ENCODE measurements at regions not wholly inside any gene's neighbourhood (a gene's known extent, or its start where the extent isn't known, plus 50 kb on each side); places are given as distances from the start of the nearest gene placed in this dataset.

- BruUV-seq (replicated peaks) = no TSS peak
- ATAC-seq = no peak
- POLR2A ChIA-PET = no interaction called here
Observed at GRCh38 chr14:87840906-87841305, 152.1 kb downstream of the GALC start.

DNA sequence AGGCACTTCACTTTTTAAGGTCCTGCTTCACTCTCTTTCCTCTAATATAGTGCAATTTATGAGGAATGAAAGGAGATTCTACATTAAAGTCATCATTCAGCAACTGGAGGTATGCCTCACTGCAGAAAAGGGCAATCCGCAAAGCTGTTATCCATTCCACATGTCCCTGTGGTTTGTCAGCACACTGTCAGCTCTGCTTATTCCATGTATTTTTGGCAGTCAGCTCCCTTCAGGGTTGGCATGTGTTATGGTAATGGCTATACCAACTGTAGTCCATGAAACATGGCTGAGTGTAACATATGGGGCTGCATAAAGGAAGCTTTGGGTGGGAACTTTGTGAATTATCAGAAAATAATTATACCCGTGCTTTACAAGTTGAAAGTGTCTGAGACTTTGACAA lies 154.1 kb downstream of the GALC start:
- in situ Hi-C loops (cut with HindIII; ENCODE audit: low pct_unique_long_range_greater_than_20kb, low sequenced_read_pairs) = no loop called here
- no TSS peak for BruUV-seq (replicated peaks)
- ChIA-PET POLR2A (no interaction called here), CTCF (no interaction called here)
- H3K4me3 ChIP-seq (ENCODE audit: low read depth in 2 of 2, low read length in 2 of 2) = no peak overlapping the region
- DNase-seq (ENCODE audit: low read depth, low spot score) = no peak
- intact Hi-C loops (cut with micrococcal nuclease; ENCODE audit: unreplicated experiment) = no loop called here
- TF ChIP-seq TCF7L2 (IDR thresholded peaks at IDR 0.05; ENCODE audit: low read depth, low read length) (no peak), POLR2AphosphoS5 (IDR thresholded peaks at IDR 0.05; ENCODE audit: low read depth, low read length) (no peak), SIN3A (IDR thresholded peaks at IDR 0.05; ENCODE audit: borderline replicate concordance, insufficient read depth, low read depth, low read length) (no peak)
- TF ChIP-seq, protein P1, sequence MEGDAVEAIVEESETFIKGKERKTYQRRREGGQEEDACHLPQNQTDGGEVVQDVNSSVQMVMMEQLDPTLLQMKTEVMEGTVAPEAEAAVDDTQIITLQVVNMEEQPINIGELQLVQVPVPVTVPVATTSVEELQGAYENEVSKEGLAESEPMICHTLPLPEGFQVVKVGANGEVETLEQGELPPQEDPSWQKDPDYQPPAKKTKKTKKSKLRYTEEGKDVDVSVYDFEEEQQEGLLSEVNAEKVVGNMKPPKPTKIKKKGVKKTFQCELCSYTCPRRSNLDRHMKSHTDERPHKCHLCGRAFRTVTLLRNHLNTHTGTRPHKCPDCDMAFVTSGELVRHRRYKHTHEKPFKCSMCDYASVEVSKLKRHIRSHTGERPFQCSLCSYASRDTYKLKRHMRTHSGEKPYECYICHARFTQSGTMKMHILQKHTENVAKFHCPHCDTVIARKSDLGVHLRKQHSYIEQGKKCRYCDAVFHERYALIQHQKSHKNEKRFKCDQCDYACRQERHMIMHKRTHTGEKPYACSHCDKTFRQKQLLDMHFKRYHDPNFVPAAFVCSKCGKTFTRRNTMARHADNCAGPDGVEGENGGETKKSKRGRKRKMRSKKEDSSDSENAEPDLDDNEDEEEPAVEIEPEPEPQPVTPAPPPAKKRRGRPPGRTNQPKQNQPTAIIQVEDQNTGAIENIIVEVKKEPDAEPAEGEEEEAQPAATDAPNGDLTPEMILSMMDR (IDR thresholded peaks at IDR 0.05) = no peak
- TF ChIP-seq, protein P2, sequence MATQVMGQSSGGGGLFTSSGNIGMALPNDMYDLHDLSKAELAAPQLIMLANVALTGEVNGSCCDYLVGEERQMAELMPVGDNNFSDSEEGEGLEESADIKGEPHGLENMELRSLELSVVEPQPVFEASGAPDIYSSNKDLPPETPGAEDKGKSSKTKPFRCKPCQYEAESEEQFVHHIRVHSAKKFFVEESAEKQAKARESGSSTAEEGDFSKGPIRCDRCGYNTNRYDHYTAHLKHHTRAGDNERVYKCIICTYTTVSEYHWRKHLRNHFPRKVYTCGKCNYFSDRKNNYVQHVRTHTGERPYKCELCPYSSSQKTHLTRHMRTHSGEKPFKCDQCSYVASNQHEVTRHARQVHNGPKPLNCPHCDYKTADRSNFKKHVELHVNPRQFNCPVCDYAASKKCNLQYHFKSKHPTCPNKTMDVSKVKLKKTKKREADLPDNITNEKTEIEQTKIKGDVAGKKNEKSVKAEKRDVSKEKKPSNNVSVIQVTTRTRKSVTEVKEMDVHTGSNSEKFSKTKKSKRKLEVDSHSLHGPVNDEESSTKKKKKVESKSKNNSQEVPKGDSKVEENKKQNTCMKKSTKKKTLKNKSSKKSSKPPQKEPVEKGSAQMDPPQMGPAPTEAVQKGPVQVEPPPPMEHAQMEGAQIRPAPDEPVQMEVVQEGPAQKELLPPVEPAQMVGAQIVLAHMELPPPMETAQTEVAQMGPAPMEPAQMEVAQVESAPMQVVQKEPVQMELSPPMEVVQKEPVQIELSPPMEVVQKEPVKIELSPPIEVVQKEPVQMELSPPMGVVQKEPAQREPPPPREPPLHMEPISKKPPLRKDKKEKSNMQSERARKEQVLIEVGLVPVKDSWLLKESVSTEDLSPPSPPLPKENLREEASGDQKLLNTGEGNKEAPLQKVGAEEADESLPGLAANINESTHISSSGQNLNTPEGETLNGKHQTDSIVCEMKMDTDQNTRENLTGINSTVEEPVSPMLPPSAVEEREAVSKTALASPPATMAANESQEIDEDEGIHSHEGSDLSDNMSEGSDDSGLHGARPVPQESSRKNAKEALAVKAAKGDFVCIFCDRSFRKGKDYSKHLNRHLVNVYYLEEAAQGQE (IDR thresholded peaks at IDR 0.05; ENCODE audit: insufficient read depth in 1 of 2, low read depth in 2 of 2, low read length in 1 of 2) = no peak
- H3K27me3 ChIP-seq (ENCODE audit: control insufficient read depth, insufficient read depth, low read length) = no peaks in the 10 kb centered on the region
- ATAC-seq = no peak
- no peaks in the 10 kb centered on the region for H3K36me3 ChIP-seq (ENCODE audit: control insufficient read depth, insufficient read depth, low read length)
- H3K9me3 ChIP-seq (ENCODE audit: control insufficient read depth, insufficient read depth, low read depth, low read length) = no peaks in the 10 kb centered on the region
- H3K4me1 ChIP-seq (ENCODE audit: control insufficient read depth, insufficient read depth, low read length) = no peaks in the 10 kb centered on the region
- no peak overlapping the region for H3K27ac ChIP-seq (ENCODE audit: low read length)

More at GRCh38 chr14:87840906-87841305, 152.1 kb downstream of the GALC start:
- TF ChIP-seq TCF7L2 (IDR thresholded peaks at IDR 0.05; ENCODE audit: low read depth, low read length) (no peak), SIN3A (IDR thresholded peaks at IDR 0.05; ENCODE audit: borderline replicate concordance, insufficient read depth, low read depth, low read length) (no peak), POLR2AphosphoS5 (IDR thresholded peaks at IDR 0.05; ENCODE audit: low read depth, low read length) (no peak)
- TF ChIP-seq, protein P2 (IDR thresholded peaks at IDR 0.05; ENCODE audit: insufficient read depth in 1 of 2, low read depth in 2 of 2, low read length in 1 of 2) = no peak
- TF ChIP-seq, protein P1 (IDR thresholded peaks at IDR 0.05) = no peak
- no peaks in the 10 kb centered on the region for H3K36me3 ChIP-seq (ENCODE audit: control insufficient read depth, insufficient read depth, low read length)
- DNase-seq (ENCODE audit: low read depth, low spot score) = no peak
- no peaks in the 10 kb centered on the region for H3K9me3 ChIP-seq (ENCODE audit: control insufficient read depth, insufficient read depth, low read depth, low read length)
- H3K4me3 ChIP-seq (ENCODE audit: low read depth in 2 of 2, low read length in 2 of 2) = no peak overlapping the region
- CTCF ChIA-PET = no interaction called here
- H3K27ac ChIP-seq (ENCODE audit: low read length) = no peak overlapping the region
- H3K27me3 ChIP-seq (ENCODE audit: control insufficient read depth, insufficient read depth, low read length) = no peaks in the 10 kb centered on the region
- in situ Hi-C loops (cut with HindIII; ENCODE audit: low pct_unique_long_range_greater_than_20kb, low sequenced_read_pairs) = no loop called here
- H3K4me1 ChIP-seq (ENCODE audit: control insufficient read depth, insufficient read depth, low read length) = no peaks in the 10 kb centered on the region
- intact Hi-C loops (cut with micrococcal nuclease; ENCODE audit: unreplicated experiment) = no loop called here

All from Panc1 (cell line).